Central memory CD4-positive, alpha-beta T cell (primary cell): ENCODE measurements at regions not wholly inside any gene's neighbourhood (a gene's known extent, or its start where the extent isn't known, plus 50 kb on each side); places are given as distances from the start of the nearest gene placed in this dataset.
"Not testable (repeated sequence)": the region's sequence is repeated elsewhere in the genome, so short reads cannot be mapped to it uniquely, and the experiment has no call there.

Source experiments
- DNase-seq: peaks from one replicate; pipeline ENCODE4 v3.0.0; 2022

DNA sequence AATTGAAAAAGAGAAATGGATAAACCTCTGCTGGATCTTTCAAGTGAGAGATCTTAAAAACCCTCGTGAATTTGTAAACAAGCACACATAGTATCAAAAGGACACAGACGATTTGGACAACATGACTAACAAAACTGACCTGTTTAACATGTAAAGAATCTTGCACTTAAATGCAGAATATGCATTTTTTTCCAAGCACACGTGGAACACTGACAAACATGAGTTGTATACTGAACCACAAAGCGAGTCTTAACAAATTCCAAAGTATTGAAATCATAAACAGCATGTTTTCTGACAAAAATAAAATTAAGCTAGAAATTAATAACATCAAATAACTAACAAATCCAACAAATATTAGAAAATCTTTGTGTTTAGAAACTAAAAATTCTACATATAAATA, 65.0 kb upstream of the ZNF746 start:
- no peak for DNase-seq

DNA sequence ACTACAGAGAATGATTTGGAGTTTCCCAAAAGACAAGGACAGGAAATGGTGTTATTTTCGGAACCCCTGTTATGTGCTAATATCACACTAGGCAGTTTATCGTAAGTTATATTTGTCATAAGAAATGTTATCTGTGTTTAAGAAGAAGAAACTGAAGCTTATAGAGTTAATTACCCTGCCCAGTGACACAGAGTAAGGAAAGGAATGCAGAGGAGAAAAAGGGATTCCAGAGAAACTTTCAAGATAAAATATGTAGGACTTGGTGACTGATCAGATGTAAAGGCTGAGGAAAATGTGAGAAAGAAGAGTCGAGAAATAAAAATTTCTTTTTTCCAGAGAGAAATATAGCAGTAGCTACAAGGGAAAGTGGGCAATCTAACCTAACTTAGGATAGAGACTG, 63.5 kb upstream of the ZNF746 start:
- no peak for DNase-seq

DNA sequence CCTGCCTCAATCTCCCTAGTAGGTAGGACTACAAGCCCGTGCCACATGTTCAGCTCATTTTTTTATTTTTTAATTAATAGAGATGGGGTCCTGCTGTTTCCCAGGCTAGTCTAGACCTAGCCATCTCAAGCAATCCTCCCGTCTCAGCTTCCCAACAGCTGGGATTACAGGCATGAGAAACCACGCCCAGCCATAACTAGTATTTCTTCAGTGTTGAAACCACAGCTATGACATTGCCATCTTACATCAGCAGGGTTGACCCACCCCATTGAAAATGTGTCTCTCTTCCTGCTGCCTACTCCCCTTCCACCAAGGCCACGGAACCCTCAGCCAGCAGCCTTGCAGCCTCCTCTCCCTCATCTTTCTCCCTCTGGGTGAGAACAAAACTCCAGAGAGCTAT, 62.1 kb upstream of the ZNF746 start:
- DNase-seq, result no peak

DNA sequence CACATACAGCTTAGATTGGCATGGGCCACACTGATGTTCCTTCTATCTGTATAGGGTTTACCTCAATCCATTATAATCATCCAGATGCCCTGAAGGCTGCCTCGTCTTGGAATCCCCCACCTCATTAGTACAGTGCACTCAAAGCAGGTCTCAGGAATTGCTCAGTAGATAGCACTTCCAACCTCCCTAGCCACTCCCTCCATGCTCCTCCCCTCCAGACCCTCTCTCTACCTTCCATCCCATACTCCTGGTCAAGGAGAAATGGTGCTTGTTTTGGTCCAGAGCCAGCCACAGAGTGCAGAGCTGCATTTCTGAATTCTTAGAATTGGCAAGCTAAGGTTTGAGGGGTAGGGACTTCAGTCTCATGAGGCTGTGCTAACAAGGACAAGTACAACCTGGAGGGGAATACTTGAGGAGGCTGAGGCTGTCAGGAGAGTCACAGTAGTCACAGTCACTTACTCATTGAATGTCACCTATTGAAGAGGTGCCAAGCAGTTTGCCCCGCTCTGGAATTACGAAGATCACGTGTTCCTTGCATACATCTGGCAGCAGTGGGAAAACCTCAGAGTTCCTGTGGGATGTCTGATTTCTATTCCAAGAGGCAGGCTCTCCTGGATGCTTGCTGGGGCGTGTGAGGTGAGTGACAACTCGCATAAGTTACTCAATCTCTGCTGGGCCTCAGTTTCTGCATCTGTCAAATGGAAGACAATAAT, 60.7 kb upstream of the ZNF746 start:
- DNase-seq, result no peak

DNA sequence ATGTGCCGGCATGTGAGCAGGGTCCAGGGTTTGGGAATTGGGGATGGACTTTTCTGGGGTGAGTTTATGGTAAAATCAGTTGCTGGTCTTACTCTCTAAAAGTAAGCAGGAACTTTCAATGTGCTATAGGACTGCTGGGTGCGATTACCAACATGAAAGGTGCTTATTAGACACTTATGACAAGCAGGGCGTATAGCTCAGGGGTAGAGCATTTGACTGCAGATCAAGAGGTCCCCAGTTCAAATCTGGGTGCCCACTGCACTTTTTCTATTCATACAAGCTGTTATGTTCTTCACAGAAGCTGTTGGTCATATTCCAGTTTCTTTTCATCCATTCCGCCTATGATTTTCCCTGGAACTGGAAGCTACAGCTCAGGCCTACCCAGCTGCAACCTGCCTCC, 58.9 kb upstream of the ZNF746 start:
- not testable (repeated sequence) for DNase-seq

DNA sequence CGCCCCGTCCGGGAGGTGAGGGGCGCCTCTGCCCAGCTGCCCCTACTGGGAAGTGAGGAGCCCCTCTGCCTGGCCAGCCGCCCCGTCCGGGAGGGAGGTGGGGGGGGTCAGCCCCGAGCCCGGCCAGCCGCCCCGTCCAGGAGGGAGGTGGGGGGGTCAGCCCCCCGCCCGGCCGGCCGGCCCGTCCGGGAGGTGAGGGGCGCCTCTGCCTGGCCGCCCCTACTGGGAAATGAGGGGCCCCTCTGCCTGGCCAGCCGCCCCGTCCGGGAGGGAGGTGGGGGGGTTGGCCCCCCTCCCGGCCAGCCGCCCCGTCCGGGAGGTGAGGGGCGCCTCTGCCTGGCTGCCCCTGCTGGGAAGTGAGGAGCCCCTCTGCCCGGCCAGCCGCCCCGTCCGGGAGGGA, 57.2 kb upstream of the ZNF746 start:
- DNase-seq, result not testable (repeated sequence)

DNA sequence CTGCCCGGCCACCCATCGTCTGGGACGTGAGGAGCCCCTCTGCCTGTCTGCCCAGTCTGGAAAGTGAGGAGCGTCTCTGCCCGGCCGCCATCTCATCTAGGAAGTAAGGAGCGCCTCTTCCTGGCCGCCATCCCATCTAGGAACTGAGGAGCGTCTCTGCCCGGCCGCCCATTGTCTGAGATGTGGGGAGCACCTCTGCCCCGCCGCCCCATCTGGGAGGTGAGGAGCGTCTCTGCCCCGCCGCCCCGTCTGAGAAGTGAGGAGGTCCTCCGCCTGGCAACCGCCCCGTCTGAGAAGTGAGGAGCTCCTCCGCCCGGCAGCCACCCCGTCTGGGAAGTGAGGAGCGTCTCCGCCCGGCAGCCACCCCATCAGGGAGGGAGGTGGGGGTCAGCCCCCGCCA, 56.4 kb upstream of the ZNF746 start:
- DNase-seq, result not testable (repeated sequence)

DNA sequence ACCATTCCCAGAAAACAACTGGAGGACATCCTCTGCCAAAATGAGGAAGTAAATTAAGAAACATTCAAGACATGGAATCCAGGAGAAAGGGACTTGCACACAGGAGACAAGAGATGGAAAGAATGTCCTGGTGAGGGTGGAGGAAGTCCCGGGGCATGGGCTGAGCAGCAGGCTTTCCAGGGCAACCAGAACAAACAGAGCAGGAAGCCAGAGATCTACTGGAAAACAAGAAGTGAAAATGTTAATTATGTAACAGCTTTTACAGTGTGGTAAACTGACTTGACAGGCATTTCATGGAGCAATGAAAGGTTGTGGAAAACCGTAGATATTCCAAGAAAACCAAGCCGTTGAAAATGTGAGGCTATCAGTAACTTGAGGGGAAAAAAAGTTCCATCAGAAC, 55.2 kb upstream of the ZNF746 start:
- DNase-seq, result no peak
